PFSK-1 (cell line): ENCODE measurements at regions not wholly inside any gene's neighbourhood (a gene's known extent, or its start where the extent isn't known, plus 50 kb on each side); places are given as distances from the start of the nearest gene placed in this dataset.

ENCODE experiments used
- POLR2AphosphoS5 ChIP-seq: IDR thresholded peaks from 2 replicates; pipeline ENCODE4 v1.6.1; 2012; ENCODE audit warnings: low read depth, mild to moderate bottlenecking, control low read depth, low read length, moderate library complexity
- SIN3A ChIP-seq: IDR thresholded peaks from 2 replicates; pipeline ENCODE4 v1.6.1; 2012; ENCODE audit warnings: mild to moderate bottlenecking, low read length, moderate library complexity, borderline replicate concordance; ENCODE audit not compliant: insufficient read depth

DNA sequence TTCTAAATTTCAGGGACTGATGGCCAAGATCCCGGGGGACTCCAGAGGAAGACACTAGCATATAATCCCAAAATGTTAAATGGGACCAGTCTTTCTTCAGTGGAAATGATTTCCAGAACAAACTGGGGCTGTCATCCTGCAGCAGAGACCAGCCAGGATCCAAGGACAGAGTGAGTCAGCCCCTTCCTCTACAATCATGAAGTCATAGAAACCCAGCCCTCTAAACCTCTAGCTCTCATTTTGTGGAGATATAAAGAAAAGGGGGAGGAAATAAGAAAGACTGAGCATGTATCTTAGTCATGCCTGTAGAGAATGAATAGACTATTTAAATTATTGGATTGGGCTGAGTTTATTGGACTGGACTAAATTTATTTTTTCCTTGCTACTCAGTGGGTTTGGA, 318.3 kb downstream of the AGTPBP1 start:
- TF ChIP-seq SIN3A (no peak), POLR2AphosphoS5 (no peak)
